ENCODE measurements at regions not wholly inside any gene's neighbourhood (a gene's known extent, or its start where the extent isn't known, plus 50 kb on each side); places are given as distances from the start of the nearest gene placed in this dataset.
"Not testable (repeated sequence)": the region's sequence is repeated elsewhere in the genome, so short reads cannot be mapped to it uniquely, and the experiment has no call there.

DNA sequence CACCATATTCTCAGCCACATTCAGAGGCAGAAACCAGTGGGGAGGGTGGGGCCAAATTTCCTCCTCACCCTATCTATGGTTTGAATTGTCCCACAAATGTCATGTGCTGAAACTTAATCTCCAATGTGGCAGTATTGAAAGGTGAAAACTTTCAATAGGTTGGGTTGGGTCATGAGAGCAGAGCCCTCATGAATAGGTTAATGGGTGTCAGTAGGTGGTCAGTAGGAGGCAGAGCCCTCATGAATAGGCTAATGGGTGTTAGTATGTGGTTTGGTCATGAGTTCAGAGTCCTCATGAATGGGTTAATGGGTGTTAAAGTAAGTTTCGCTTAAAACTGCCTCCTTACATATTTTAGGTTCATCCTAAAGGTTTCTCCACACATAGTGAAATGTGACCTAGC, 170.0 kb downstream of the FCRL5 start:
- no peak for ATAC-seq (ENCODE audit: insufficient number of reproducible peaks, low FRiP score, low read depth)
- TF ChIP-seq, protein P1, sequence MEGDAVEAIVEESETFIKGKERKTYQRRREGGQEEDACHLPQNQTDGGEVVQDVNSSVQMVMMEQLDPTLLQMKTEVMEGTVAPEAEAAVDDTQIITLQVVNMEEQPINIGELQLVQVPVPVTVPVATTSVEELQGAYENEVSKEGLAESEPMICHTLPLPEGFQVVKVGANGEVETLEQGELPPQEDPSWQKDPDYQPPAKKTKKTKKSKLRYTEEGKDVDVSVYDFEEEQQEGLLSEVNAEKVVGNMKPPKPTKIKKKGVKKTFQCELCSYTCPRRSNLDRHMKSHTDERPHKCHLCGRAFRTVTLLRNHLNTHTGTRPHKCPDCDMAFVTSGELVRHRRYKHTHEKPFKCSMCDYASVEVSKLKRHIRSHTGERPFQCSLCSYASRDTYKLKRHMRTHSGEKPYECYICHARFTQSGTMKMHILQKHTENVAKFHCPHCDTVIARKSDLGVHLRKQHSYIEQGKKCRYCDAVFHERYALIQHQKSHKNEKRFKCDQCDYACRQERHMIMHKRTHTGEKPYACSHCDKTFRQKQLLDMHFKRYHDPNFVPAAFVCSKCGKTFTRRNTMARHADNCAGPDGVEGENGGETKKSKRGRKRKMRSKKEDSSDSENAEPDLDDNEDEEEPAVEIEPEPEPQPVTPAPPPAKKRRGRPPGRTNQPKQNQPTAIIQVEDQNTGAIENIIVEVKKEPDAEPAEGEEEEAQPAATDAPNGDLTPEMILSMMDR (IDR thresholded peaks at IDR 0.05) = no peak
- no peaks in the 10 kb centered on the region for H3K36me3 ChIP-seq
- no peak overlapping the region for H3K4me3 ChIP-seq
- H3K27me3 ChIP-seq (replicated peaks; ENCODE audit: insufficient read depth) = no peaks in the 10 kb centered on the region
- no peaks in the 10 kb centered on the region for H3K4me1 ChIP-seq (ENCODE audit: control insufficient read depth in 1 of 2, low read depth in 2 of 2)
- no peak overlapping the region for H3K27ac ChIP-seq
- no peak for DNase-seq (ENCODE audit: low spot score)
- H3K9me3 ChIP-seq = no peaks in the 10 kb centered on the region

DNA sequence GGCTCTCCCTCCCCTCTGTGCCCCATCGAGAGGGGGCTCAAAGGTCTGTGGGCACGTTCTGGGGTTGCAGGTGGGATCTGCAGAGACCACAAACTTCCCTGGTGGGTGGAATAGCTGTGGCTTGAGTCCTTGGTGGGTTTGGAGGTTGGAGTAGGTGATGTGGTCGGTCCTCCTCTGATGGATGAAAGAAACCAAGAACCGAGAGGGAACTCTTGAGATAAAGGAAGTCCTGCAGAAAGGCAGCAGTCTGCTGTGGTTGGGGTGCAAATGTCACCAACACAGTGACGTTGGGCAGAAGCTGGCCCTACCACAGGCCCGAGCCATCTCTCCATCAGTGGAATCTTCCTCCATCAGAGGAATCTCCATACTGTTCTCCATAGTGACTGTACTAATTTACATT, 171.8 kb downstream of the FCRL5 start:
- no peak for ATAC-seq (ENCODE audit: insufficient number of reproducible peaks, low FRiP score, low read depth)
- H3K4me3 ChIP-seq = no peak overlapping the region
- no peaks in the 10 kb centered on the region for H3K27me3 ChIP-seq (replicated peaks; ENCODE audit: insufficient read depth)
- no peaks in the 10 kb centered on the region for H3K36me3 ChIP-seq
- H3K27ac ChIP-seq = no peak overlapping the region
- H3K9me3 ChIP-seq = no peaks in the 10 kb centered on the region
- TF ChIP-seq, protein P1 (IDR thresholded peaks at IDR 0.05) = no peak
- no peaks in the 10 kb centered on the region for H3K4me1 ChIP-seq (ENCODE audit: control insufficient read depth in 1 of 2, low read depth in 2 of 2)
- no peak for DNase-seq (ENCODE audit: low spot score)

DNA sequence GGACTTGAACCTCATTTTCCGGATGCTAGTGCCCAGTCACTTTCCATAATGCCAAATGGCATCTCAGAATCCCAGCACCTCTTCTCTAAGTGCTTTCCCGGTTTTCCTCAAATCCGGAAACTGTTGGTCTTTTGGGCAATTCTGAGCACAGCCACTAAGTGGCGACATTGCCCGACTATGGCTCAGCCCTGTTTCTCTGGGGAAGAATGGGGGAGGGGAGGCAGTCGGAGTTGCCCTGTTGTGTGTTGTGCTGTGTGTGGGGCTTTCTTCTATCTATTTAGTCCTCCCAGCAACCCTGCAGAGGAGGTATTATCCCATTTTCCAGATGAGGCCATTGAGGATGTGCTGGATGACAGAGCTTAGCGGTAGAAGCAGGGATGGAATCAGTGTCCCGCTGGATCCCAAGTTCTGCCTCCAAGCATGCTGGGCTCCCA, 175.0 kb downstream of the FCRL5 start:
- not testable (repeated sequence) for H3K9me3 ChIP-seq; H3K27me3 ChIP-seq (replicated peaks; ENCODE audit: insufficient read depth); H3K36me3 ChIP-seq; H3K27ac ChIP-seq; H3K4me1 ChIP-seq (ENCODE audit: control insufficient read depth in 1 of 2, low read depth in 2 of 2); ATAC-seq (ENCODE audit: insufficient number of reproducible peaks, low FRiP score, low read depth); DNase-seq (ENCODE audit: low spot score); H3K4me3 ChIP-seq

DNA sequence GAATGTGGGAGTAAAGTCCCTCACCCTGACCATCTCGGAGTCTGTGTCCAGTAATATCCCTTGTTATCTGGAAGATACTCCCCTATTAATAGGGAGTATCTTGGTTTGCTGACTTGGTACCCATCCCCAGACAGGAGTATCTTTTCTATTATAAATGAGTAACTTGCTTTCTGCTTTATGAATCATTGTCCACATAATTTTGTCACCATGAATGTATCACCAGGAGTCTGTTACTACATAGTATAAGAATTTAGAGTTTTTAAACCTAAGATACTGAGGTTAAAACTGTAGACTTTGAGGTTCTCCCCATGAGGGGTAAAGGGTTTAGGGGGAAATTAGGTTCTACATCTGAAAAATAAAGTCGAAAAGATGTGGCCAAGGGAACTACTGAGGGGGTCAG, 175.6 kb downstream of the FCRL5 start:
- H3K9me3 ChIP-seq = no peaks in the 10 kb centered on the region
- DNase-seq (ENCODE audit: low spot score) (no peak), ATAC-seq (ENCODE audit: insufficient number of reproducible peaks, low FRiP score, low read depth) (no peak)
- H3K27me3 ChIP-seq (replicated peaks; ENCODE audit: insufficient read depth) = no peaks in the 10 kb centered on the region
- no peaks in the 10 kb centered on the region for H3K4me1 ChIP-seq (ENCODE audit: control insufficient read depth in 1 of 2, low read depth in 2 of 2)
- TF ChIP-seq, protein P1 (IDR thresholded peaks at IDR 0.05) = no peak
- no peaks in the 10 kb centered on the region for H3K36me3 ChIP-seq
- no peak overlapping the region for H3K4me3 ChIP-seq
- no peak overlapping the region for H3K27ac ChIP-seq

DNA sequence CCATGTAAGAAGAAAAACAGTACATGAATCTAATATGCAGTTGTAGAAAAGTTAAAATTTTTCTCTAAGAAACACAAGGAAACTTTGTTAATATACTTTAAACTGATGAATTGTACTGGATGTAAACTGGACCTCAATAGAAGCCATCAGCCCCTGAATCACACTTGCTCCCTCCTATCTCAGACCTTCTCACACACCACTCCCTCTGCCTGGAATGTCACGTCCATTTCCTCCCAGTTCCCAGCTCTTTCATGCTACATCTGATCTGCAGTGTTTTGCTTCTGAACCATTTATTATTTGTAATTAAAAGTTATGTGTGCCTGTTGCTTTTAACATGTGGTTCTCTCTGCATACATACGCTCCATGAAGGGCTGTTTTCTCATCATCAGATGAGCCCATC, 180.0 kb downstream of the FCRL5 start:
- H3K27ac ChIP-seq; H3K36me3 ChIP-seq; H3K4me1 ChIP-seq (ENCODE audit: control insufficient read depth in 1 of 2, low read depth in 2 of 2); H3K27me3 ChIP-seq (replicated peaks; ENCODE audit: insufficient read depth); ATAC-seq (ENCODE audit: insufficient number of reproducible peaks, low FRiP score, low read depth); DNase-seq (ENCODE audit: low spot score); H3K9me3 ChIP-seq; H3K4me3 ChIP-seq: not testable (repeated sequence)

DNA sequence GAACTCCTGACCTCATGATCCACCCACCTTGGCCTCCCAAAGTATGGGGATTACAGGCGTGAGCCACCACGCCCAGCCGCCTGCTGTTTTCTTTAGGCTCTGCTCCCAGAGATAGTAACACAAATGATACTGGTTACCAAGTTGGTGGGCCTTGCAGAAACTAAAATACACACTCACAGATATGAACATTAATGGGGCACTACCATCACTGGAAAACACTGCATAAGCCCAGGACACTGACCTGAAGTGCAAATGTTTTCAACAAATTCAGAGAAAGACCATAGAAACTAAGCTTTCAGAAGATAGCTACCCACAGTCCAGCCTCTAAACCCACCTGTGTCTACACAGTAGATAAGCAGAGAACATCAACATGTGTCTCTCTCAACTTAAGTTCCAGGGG, 180.5 kb downstream of the FCRL5 start:
- no peak overlapping the region for H3K27ac ChIP-seq

More for the DNA sequence above, 180.5 kb downstream of the FCRL5 start:
- H3K4me1 ChIP-seq (ENCODE audit: control insufficient read depth in 1 of 2, low read depth in 2 of 2) = no peaks in the 10 kb centered on the region
- TF ChIP-seq, protein P1 (IDR thresholded peaks at IDR 0.05) = no peak
- no peak for ATAC-seq (ENCODE audit: insufficient number of reproducible peaks, low FRiP score, low read depth)
- H3K4me3 ChIP-seq = no peak overlapping the region
- no peak for DNase-seq (ENCODE audit: low spot score)
- no peaks in the 10 kb centered on the region for H3K36me3 ChIP-seq
- no peaks in the 10 kb centered on the region for H3K9me3 ChIP-seq
- H3K27me3 ChIP-seq (replicated peaks; ENCODE audit: insufficient read depth) = no peaks in the 10 kb centered on the region

Data from thoracic aorta (tissue), 2 donors.